HK-2 (cell line): ENCODE measurements at regions not wholly inside any gene's neighbourhood (a gene's known extent, or its start where the extent isn't known, plus 50 kb on each side); places are given as distances from the start of the nearest gene placed in this dataset.
"Not testable (repeated sequence)": the region's sequence is repeated elsewhere in the genome, so short reads cannot be mapped to it uniquely, and the experiment has no call there.

ENCODE experiments used
- DNase-seq: peaks from one replicate; pipeline ENCODE4 v3.0.0-alpha.2; 2018; ENCODE audit not compliant: unreplicated experiment

GRCh38 chr18:8913606-8914403, 188.7 kb upstream of the NDUFV2 start:
- DNase-seq: not testable (repeated sequence)

- DNase-seq: not testable (repeated sequence)
Observed at GRCh38 chr18:8914404-8915264, 187.9 kb upstream of the NDUFV2 start.

- not testable (repeated sequence) for DNase-seq
Observed at GRCh38 chr18:8920856-8921787, 181.4 kb upstream of the NDUFV2 start.

GRCh38 chr18:8926464-8926863, 176.0 kb upstream of the NDUFV2 start:
- no peak for DNase-seq

- DNase-seq: no peak
Observed at GRCh38 chr18:8928044-8928443, 174.5 kb upstream of the NDUFV2 start.

GRCh38 chr18:8928847-8929780, 173.4 kb upstream of the NDUFV2 start:
- no peak for DNase-seq

- no peak for DNase-seq
Observed at GRCh38 chr18:8930990-8931616, 171.4 kb upstream of the NDUFV2 start.

- no peak for DNase-seq
Observed at GRCh38 chr18:8932866-8933265, 169.6 kb upstream of the NDUFV2 start.

GRCh38 chr18:8933714-8934284, 168.7 kb upstream of the NDUFV2 start:
- DNase-seq: no peak

GRCh38 chr18:8935346-8935745, 167.2 kb upstream of the NDUFV2 start:
- DNase-seq: not testable (repeated sequence)

- no peak for DNase-seq
Observed at GRCh38 chr18:8936619-8937018, 165.9 kb upstream of the NDUFV2 start.

GRCh38 chr18:8937160-8938094, 165.1 kb upstream of the NDUFV2 start:
- DNase-seq: no peak

- DNase-seq: no peak
Observed at GRCh38 chr18:8938817-8939216, 163.7 kb upstream of the NDUFV2 start.

GRCh38 chr18:8942021-8942908, 160.2 kb upstream of the NDUFV2 start:
- no peak for DNase-seq

GRCh38 chr18:8942909-8943545, 159.5 kb upstream of the NDUFV2 start:
- no peak for DNase-seq

- DNase-seq: no peak
Observed at GRCh38 chr18:8943900-8944870, 158.3 kb upstream of the NDUFV2 start.
